A673 (cell line): ENCODE measurements at regions not wholly inside any gene's neighbourhood (a gene's known extent, or its start where the extent isn't known, plus 50 kb on each side); places are given as distances from the start of the nearest gene placed in this dataset.

Experiments used
- BruUV-seq: library from RNA; stranded (reverse); fragments of 400-500 nt; replicated peaks from 2 replicates; lab custom pipeline; 2021; lab: Mats Ljungman, UMichigan
- CTCF ChIA-PET: fragments of 300-600 bp; sonication (Branson Sonifier 250); formaldehyde crosslinking; loops from one replicate; lab custom pipeline; 2022; ENCODE audit warnings: antibody characterized with exemption; lab: Charles Lee
- POLR2A ChIA-PET: fragments of 300-600 bp; sonication (Branson Sonifier 250); formaldehyde crosslinking; loops from one replicate; lab custom pipeline; 2022; ENCODE audit warnings: antibody characterized with exemption; ENCODE audit not compliant: low non-redundant PET; lab: Charles Lee
- DNase-seq: peaks from one replicate; pipeline ENCODE4 v3.0.0-alpha.2; 2015; ENCODE audit warnings: low spot score
- H3K27ac ChIP-seq: fragments of 200-600 bp; sonication (generic); 2 replicates; pipeline ENCODE4 v1.5.1; 2016; ENCODE audit warnings: mixed run types, low read depth, mild to moderate bottlenecking, mixed read lengths, antibody characterized with exemption, low read length; ENCODE audit not compliant: poor library complexity, severe bottlenecking
- H3K27me3 ChIP-seq: fragments of 200-600 bp; sonication (generic); replicated peaks from 2 replicates; pipeline ENCODE4 v1.6.1; 2017; ENCODE audit warnings: mixed run types, low read depth, mild to moderate bottlenecking, mixed read lengths, antibody characterized with exemption, low read length; ENCODE audit not compliant: insufficient read depth, poor library complexity
- H3K36me3 ChIP-seq: fragments of 200-600 bp; sonication (generic); 2 replicates; pipeline ENCODE4 v1.6.1; 2016; ENCODE audit warnings: mixed run types, mild to moderate bottlenecking, mixed read lengths, antibody characterized with exemption, low read length; ENCODE audit not compliant: insufficient read depth, poor library complexity, severe bottlenecking
- H3K4me1 ChIP-seq: fragments of 200-600 bp; sonication (generic); 2 replicates; pipeline ENCODE4 v1.6.1; 2017; ENCODE audit warnings: mixed run types, mild to moderate bottlenecking, mixed read lengths, antibody characterized with exemption, low read length; ENCODE audit not compliant: insufficient read depth, poor library complexity, severe bottlenecking
- H3K4me3 ChIP-seq: fragments of 200-600 bp; sonication (generic); 2 replicates; pipeline ENCODE4 v1.5.1; 2016; ENCODE audit warnings: low read depth, mixed run types, mild to moderate bottlenecking, mixed read lengths, low read length; ENCODE audit not compliant: poor library complexity, severe bottlenecking
- H3K9me3 ChIP-seq: fragments of 200-600 bp; sonication (generic); 2 replicates; pipeline ENCODE4 v1.6.1; 2016; ENCODE audit warnings: mixed run types, low read depth, mild to moderate bottlenecking, mixed read lengths, antibody characterized with exemption, low read length; ENCODE audit not compliant: poor library complexity, severe bottlenecking
- EZH2 ChIP-seq: fragments of 200-600 bp; sonication (generic); IDR thresholded peaks from 2 replicates; pipeline ENCODE4 v1.6.1; 2017; ENCODE audit warnings: borderline replicate concordance, low read depth, mild to moderate bottlenecking, mixed read lengths, antibody characterized with exemption, low read length; ENCODE audit not compliant: poor library complexity, severe bottlenecking
- intact Hi-C: fragments of 100-400 bp; cut with micrococcal nuclease; formaldehyde crosslinking; loops from one replicate; pipeline ENCODE4 v1.10.0; 2022; ENCODE audit not compliant: unreplicated experiment
- TF ChIP-seq, protein P1 (sequence below): fragments of 300-800, 200-600 bp; sonication (generic); conservative IDR thresholded peaks from 2 replicates; pipeline ENCODE4 v1.5.1; 2017; ENCODE audit warnings: low read depth, mild to moderate bottlenecking, antibody characterized with exemption, low read length, moderate library complexity, mixed read lengths

DNA sequence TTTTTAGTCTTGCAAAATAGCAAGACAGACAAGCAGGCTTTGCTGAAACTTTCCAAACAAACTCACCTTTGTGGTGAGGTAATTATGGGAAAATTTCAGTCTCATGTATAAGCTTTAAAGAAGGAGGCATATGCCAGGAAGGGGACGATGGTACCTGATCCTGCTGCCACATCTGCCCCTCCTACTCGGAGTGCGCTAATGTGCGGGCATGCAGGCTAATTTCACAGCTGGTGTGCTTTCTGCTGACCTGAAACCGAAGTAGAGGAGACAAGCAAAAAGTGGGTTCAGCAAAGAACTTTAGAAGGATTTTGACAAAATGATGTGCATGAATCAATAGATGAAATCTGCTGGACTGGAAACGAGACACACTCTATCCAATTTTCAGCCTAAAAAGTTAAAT, 117.1 kb upstream of the IRX4 start:
- intact Hi-C loops = no loop called here
- CTCF ChIA-PET = no interaction called here
- Histone ChIP-seq H3K36me3 (no peaks in the 10 kb centered on the region), H3K4me3 (no peak overlapping the region), H3K9me3 (no peaks in the 10 kb centered on the region), H3K4me1 (no peaks in the 10 kb centered on the region), H3K27me3 (peaks cover 26% of the 10 kb centered on the region), H3K27ac (no peak overlapping the region)
- POLR2A ChIA-PET = no interaction called here
- BruUV-seq = no TSS peak
- TF ChIP-seq EZH2 = no peak
- TF ChIP-seq, protein P1, sequence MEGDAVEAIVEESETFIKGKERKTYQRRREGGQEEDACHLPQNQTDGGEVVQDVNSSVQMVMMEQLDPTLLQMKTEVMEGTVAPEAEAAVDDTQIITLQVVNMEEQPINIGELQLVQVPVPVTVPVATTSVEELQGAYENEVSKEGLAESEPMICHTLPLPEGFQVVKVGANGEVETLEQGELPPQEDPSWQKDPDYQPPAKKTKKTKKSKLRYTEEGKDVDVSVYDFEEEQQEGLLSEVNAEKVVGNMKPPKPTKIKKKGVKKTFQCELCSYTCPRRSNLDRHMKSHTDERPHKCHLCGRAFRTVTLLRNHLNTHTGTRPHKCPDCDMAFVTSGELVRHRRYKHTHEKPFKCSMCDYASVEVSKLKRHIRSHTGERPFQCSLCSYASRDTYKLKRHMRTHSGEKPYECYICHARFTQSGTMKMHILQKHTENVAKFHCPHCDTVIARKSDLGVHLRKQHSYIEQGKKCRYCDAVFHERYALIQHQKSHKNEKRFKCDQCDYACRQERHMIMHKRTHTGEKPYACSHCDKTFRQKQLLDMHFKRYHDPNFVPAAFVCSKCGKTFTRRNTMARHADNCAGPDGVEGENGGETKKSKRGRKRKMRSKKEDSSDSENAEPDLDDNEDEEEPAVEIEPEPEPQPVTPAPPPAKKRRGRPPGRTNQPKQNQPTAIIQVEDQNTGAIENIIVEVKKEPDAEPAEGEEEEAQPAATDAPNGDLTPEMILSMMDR = no peak
- no peak for DNase-seq

DNA sequence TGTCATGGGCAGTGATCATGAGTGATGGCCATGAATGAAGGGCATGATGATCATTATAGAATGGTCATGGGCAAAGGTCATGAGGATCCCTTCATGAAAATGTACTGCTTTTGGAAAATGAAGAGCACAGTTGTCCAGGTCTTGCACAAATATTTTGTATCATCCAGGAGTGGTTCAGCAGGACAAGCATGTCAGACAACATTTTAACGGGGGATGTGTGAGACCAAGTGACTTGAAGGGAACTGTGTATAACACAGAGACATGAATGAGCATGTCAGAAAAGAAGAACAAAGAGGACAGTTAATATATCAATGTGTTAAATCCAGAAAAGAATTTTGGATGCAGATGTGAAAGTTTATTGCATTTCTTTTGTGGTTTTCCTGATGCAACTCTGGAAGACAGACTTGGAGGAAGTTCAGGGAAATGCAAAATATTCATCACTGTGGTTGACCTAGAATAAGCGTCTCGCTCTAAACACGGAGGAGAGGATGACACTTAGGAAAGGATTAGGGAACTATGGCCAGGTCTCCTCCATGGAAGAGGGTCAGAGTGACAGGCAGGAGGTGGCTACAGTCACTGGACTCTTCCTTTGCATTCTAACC, 116.1 kb upstream of the IRX4 start:
- Histone ChIP-seq H3K4me1 (no peaks in the 10 kb centered on the region), H3K27me3 (peaks cover 31% of the 10 kb centered on the region), H3K27ac (no peak overlapping the region), H3K4me3 (no peak overlapping the region), H3K36me3 (no peaks in the 10 kb centered on the region), H3K9me3 (no peaks in the 10 kb centered on the region)
- ChIA-PET CTCF (no interaction called here), POLR2A (no interaction called here)
- TF ChIP-seq, protein P1 = no peak
- no peak for TF ChIP-seq EZH2
- no TSS peak for BruUV-seq
- DNase-seq = no peak
- intact Hi-C loops = no loop called here

GRCh38 chr5:1998348-1998669, 115.6 kb upstream of the IRX4 start:
- Histone ChIP-seq H3K4me1 (no peaks in the 10 kb centered on the region), H3K9me3 (no peaks in the 10 kb centered on the region), H3K27ac (no peak overlapping the region), H3K36me3 (no peaks in the 10 kb centered on the region), H3K27me3 (peaks cover 31% of the 10 kb centered on the region), H3K4me3 (no peak overlapping the region)
- no peak for DNase-seq
- CTCF ChIA-PET = no interaction called here
- intact Hi-C loops = no loop called here
- POLR2A ChIA-PET = no interaction called here
- BruUV-seq = no TSS peak
- TF ChIP-seq, protein P1 = no peak
- no peak for TF ChIP-seq EZH2
